CD4-positive, alpha-beta T cell treated with Interleukin-4 for 4 hours (primary cell): ENCODE measurements at regions not wholly inside any gene's neighbourhood (a gene's known extent, or its start where the extent isn't known, plus 50 kb on each side); places are given as distances from the start of the nearest gene placed in this dataset.

Experiments
- DNase-seq: peaks from one replicate; pipeline ENCODE4 v3.0.0-alpha.2; 2020

GRCh38 chr6:92363111-92363510 lies 1056.2 kb downstream of the EPHA7 start:
- DNase-seq, result no peak

DNA sequence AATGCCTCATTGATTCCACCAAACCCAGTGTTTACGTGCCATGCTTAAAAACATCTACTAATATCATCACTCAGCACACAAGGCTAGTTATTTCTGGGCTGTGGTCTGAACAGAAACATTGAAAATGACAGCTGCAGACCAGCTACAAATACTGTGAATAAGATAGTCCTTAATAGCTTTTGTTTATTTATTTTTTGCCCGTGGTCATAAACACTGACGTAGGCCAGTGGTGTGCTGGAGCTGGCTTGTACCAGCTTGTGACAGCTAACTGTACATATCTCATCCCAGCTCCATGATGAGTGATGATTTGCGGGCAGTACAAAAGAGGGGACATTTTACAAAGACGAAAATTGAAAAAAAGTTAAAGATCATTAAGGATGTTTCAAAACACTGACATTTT lies 1057.0 kb downstream of the EPHA7 start:
- no peak for DNase-seq

DNA sequence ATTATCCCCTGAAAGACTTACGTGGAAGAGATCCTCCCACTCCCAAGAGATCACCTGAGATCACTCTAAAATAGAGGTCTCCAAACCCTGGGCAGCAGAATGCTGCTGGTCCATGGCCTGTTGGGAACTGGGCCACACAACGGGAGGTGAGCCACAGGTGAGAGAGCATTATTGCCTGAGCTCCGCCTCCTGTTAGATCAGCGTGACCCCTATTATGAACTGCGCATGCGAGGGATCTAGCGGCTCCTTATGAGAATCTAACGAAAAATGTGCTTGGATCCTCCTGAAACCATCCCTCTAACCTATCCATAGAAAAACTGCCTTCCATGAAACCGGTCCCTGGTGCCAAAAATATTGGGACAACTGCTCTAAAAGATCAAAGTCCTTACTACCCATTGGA lies 1057.4 kb downstream of the EPHA7 start:
- no peak for DNase-seq

DNA sequence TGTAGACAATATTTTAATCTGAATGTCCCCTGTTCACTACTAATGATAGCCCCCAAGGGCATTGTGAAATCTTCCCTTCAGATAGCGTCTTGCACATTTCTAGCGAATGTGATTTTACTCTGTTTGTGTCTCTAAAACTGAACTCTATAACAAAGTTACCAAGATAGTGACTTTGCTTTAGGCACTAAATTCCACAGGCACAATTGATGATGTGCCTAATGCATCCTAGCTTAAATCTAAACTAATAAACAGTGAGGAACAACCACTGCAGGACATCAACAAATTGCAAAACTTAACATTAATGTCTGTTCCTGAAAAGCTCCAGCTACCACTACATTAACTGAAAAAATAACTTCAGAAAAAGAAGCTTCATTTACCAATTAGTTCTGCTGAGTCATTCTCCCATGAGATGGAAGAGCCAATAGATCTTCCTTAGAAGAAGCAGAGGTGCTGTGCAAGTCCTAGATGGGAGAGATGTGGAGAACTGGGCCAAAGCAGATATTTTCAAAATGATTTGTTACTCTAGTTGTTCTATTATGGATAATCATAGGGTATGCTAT lies 1065.0 kb downstream of the EPHA7 start:
- DNase-seq, result no peak

DNA sequence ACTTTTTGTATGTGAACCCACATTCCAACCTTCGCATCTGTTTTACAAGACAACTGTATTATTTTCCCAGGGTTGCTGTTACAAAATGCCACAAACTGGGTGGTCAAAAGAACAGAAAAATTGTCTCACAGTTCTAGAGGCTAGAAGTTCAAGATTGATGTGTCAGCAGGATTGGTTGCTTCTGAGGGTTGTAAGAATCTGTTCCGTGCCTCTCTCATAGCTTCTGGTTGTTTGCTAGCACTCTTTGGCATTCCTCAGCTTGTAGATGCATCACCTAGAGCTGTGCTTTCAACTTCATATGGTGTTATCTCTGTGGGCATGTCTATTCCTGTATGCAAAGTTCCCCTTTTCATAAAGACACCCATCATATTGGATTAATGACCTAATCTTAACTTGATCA lies 1067.2 kb downstream of the EPHA7 start:
- no peak for DNase-seq

DNA sequence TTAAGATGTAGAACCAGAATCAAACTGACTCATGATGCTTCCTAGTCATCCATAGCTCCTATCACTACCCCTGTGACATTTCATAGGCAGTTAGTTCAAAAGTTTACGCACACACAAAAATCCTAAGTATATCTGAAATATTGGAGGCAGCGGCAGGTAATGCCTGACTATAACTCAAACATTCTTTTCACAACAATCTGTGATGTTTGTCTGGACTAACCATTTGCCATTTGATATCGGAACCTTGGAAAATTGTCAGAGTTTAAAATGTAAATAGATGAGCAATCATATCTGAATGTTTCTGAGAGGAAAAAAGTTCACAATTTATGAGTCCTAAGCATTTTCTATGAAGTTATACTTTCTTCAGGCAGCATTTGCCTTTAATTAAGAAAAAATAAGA lies 1078.2 kb downstream of the EPHA7 start:
- no peak for DNase-seq

GRCh38 chr6:92339936-92340640 lies 1079.3 kb downstream of the EPHA7 start:
- no peak for DNase-seq

DNA sequence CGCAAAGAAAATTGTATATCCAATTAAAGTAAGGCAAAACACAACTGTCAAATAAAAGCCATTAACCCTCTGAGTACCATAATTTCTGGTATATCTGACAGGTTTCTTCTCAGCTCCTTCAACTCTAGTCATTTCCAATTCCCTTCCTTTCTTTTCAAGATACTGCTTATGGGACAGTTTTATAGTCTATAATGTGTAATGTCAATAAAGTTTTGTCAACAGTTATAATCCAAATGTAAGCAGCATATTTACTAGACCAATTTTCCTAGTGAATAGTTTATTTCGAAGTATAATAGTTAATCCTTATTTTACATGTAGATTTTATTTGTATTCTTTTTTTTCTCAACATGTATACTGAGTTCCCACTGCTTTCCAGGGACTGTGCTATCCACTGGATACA lies 1081.8 kb downstream of the EPHA7 start:
- no peak for DNase-seq

DNA sequence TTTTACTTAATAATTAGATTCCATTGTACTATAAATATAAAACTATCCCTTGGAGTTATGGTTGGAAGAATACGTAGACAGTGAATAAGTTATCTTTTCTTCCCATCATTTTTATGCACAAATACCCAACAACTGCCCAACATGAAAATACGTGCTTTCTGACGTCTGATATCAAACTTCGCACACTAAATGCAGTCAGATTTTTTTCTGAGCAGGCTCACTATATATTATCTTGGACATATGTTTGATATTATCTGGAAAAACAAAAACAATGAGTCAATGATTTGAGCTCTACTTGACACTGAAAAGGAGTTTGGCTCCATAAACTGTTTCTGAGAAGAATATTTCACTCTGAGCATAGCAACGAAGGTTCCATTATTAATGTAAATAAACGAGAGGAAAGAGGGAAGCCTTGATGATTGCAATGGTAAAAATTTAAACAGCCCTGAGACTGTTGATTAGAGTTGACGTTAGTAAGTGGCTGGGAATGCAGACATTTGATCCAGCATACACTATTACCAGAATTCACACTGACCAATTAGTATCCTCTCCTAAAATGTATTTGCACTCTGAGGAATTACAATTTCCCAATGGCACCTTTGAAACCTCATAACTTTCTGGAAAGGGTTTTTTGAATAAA lies 1090.0 kb downstream of the EPHA7 start:
- DNase-seq, result no peak

DNA sequence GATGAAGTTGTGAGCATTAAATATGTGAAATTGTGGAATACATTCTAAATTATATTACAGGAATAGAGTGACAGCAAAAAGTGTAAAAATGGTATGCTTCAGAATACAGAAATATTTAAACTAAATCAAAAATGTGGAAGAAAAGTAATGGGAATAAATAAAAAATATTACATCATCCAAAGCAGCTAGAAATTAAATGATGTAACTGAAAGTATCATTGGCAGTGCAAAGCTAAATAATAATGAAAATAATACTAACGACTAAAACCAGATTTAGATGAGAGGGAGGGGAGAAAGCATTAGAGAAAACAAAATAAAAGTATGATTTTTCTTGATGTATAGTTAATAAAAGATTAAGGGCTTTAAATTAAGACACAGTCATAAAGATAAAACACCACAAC lies 1104.0 kb downstream of the EPHA7 start:
- DNase-seq, result no peak

GRCh38 chr6:92297101-92297500 lies 1122.3 kb downstream of the EPHA7 start:
- DNase-seq, result no peak

DNA sequence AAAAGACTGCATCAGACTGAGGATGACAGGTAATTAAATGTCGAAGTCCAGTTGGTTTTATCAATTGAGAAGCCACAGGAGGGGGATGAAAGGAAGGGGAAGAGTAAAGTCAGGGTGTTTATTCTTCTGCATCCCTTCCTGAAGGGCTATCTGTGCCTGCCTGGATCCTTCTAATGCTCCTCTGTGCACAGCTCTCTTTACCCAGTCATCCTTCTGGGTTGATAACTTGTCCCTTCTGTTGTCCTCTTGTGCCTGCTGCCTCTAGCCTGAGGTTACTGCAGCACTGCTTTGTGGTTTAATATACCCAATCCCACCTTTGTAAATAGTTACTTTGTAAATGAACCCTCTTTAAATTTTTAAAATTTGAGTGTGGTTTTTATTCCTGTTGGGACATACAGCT lies 1127.3 kb downstream of the EPHA7 start:
- DNase-seq, result no peak

DNA sequence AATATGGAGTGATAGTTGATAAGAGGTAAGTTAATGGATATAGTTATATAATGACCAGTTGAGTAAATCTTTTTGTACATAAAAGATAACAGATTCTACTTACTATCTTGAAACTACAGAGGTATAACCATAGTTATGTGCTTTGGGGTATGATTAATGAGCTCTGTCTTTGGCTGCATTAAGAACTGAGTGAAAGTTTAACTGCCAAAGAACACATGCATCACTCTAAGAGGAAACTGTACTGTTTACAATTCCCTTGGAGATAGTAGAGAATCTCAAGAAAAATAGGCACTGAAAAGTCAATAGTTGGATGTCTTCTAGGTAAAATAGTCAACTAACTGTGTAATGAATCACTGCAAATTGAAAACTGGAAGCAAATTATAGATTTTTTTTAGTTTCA lies 1129.5 kb downstream of the EPHA7 start:
- DNase-seq, result no peak

DNA sequence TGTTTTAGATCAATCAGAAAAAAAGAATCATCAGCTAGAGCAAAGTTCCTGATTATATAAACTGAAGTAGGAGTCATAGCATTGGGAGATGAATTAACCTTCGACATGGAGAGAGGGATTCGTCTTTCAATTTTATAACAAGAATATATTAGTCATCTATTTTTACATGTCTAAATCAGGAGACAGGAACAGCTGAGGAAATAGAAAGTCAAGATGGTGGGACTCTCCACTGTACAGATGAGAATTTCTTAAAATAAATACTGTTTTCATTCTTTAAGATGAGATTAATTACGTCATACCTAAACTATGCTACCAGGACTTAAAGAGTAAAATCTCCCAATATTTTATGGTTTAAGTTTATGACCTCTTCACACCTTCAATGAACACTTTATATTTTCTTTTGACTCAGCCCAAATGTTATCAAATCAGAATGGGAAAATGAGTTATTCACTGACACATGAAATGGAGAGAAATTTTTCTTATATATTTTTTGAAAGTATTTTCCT lies 1137.7 kb downstream of the EPHA7 start:
- DNase-seq, result no peak

GRCh38 chr6:92275150-92275549 lies 1144.2 kb downstream of the EPHA7 start:
- no peak for DNase-seq

GRCh38 chr6:92274588-92274987 lies 1144.8 kb downstream of the EPHA7 start:
- no peak for DNase-seq

- no peak for DNase-seq
Observed at GRCh38 chr6:92273694-92274093, 1145.7 kb downstream of the EPHA7 start.

- DNase-seq, result no peak
Observed at GRCh38 chr6:92271091-92271490, 1148.3 kb downstream of the EPHA7 start.

- no peak for DNase-seq
Observed at GRCh38 chr6:92270365-92270764, 1149.0 kb downstream of the EPHA7 start.

GRCh38 chr6:92267335-92267734 lies 1152.0 kb downstream of the EPHA7 start:
- no peak for DNase-seq

DNA sequence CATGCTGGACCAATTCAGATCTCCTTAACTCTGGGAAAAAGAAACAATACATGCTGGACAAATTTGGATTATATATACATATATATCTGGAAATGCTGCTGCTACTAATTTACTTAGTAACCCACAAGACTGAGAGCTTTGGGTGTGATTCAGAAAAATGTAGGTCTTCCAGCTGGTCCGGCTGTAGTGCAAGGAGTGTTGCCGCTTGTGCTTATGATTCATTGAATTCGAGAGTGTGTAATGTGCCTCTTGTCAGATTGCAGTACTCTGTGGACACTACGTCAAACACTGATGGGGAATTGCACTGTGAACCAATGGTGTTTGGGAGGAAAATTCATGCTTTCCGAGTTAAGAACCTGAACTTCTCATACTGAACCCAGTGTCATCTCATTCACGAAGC lies 1155.5 kb downstream of the EPHA7 start:
- DNase-seq, result no peak

- no peak for DNase-seq
Observed at GRCh38 chr6:92259171-92259570, 1160.2 kb downstream of the EPHA7 start.

GRCh38 chr6:92243315-92243714 lies 1176.0 kb downstream of the EPHA7 start:
- no peak for DNase-seq

DNA sequence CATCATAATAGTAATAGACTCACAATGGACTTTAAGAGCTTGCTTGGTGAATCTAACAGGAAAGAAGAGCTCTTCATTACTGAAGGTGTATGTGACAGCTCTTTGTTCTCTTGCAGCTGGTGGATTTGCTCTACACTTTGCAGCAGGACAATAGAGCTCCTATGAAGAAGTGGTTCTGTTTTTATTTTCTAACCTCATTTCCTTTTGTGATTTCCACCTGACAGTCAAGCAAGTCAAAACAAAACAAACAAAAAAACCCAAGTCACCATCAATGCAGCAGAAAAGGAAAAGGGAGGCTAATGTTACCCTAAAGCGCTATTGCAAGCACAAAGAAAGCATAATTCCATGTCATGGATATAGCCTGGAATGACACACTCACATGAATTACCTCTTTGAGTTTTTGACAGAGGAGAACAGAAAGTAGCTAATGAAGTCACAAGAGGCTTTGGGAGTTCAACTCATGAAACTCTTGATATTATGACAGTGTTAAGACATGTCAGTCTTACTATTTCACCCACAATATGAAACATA lies 1188.1 kb downstream of the EPHA7 start:
- DNase-seq, result no peak
